ENCODE measurements at regions not wholly inside any gene's neighbourhood (a gene's known extent, or its start where the extent isn't known, plus 50 kb on each side); places are given as distances from the start of the nearest gene placed in this dataset.

- TF ChIP-seq, protein P1, sequence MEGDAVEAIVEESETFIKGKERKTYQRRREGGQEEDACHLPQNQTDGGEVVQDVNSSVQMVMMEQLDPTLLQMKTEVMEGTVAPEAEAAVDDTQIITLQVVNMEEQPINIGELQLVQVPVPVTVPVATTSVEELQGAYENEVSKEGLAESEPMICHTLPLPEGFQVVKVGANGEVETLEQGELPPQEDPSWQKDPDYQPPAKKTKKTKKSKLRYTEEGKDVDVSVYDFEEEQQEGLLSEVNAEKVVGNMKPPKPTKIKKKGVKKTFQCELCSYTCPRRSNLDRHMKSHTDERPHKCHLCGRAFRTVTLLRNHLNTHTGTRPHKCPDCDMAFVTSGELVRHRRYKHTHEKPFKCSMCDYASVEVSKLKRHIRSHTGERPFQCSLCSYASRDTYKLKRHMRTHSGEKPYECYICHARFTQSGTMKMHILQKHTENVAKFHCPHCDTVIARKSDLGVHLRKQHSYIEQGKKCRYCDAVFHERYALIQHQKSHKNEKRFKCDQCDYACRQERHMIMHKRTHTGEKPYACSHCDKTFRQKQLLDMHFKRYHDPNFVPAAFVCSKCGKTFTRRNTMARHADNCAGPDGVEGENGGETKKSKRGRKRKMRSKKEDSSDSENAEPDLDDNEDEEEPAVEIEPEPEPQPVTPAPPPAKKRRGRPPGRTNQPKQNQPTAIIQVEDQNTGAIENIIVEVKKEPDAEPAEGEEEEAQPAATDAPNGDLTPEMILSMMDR (IDR thresholded peaks at IDR 0.05; ENCODE audit: insufficient read depth, low read depth, low read length, missing control alignments) = no peak
Measured at GRCh38 chr2:62415019-62415431, 91.0 kb downstream of the TMEM17 start.

GRCh38 chr2:62413116-62413663 is 92.8 kb downstream of the TMEM17 start:
- H3K4me3 ChIP-seq (ENCODE audit: low read depth, low read length) = no peak overlapping the region
- DNase-seq (ENCODE audit: low read depth) = no peak
- TF ChIP-seq, protein P1 (IDR thresholded peaks at IDR 0.05; ENCODE audit: insufficient read depth, low read depth, low read length, missing control alignments) = no peak

More at GRCh38 chr2:62415019-62415431, 91.0 kb downstream of the TMEM17 start:
- DNase-seq (ENCODE audit: low read depth) = peak; percentile 92
- peak overlapping the region; percentile 46 for H3K4me3 ChIP-seq (ENCODE audit: low read depth, low read length)

GRCh38 chr2:62412347-62412742 is 93.7 kb downstream of the TMEM17 start:
- no peak overlapping the region for H3K4me3 ChIP-seq (ENCODE audit: low read depth, low read length)
- DNase-seq (ENCODE audit: low read depth) = no peak
- TF ChIP-seq, protein P1 (IDR thresholded peaks at IDR 0.05; ENCODE audit: insufficient read depth, low read depth, low read length, missing control alignments) = no peak

- H3K4me3 ChIP-seq (ENCODE audit: low read depth, low read length) = no peak overlapping the region
- TF ChIP-seq, protein P1 (IDR thresholded peaks at IDR 0.05; ENCODE audit: insufficient read depth, low read depth, low read length, missing control alignments) = no peak
- no peak for DNase-seq (ENCODE audit: low read depth)
Measured at GRCh38 chr2:62410926-62411456, 95.0 kb downstream of the TMEM17 start.

- H3K4me3 ChIP-seq (ENCODE audit: low read depth, low read length) = no peak overlapping the region
- TF ChIP-seq, protein P1 (IDR thresholded peaks at IDR 0.05; ENCODE audit: insufficient read depth, low read depth, low read length, missing control alignments) = peak; percentile 50
- peak; percentile 63 for DNase-seq (ENCODE audit: low read depth)
Measured at GRCh38 chr2:62410015-62410453, 96.0 kb downstream of the TMEM17 start.

GRCh38 chr2:62409442-62409841 is 96.6 kb downstream of the TMEM17 start:
- H3K4me3 ChIP-seq (ENCODE audit: low read depth, low read length) = no peak overlapping the region
- TF ChIP-seq, protein P1 (IDR thresholded peaks at IDR 0.05; ENCODE audit: insufficient read depth, low read depth, low read length, missing control alignments) = no peak
- peak; percentile 29 for DNase-seq (ENCODE audit: low read depth)

DNA sequence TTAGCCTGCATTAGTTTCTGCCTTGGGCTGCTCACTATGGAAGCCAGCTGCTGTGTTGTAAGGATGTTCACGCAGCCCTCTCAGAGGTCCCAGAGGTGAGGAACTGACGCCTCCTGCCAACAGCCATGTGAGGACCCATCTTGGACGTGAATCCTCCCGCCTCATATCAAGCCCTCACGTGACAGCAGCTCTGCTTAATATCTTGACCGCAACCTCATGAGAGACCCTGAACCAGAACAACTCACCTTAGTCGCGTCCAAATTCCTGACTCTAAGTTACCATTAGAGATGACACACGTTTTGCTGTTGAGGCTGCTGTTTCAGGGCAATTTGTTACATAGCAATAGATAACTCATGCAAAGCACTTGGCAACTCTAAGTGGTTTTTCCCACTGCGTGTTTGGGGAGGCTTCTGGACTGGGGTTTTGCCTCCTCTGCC is 97.7 kb downstream of the TMEM17 start:
- no peak overlapping the region for H3K4me3 ChIP-seq (ENCODE audit: low read depth, low read length)
- TF ChIP-seq, protein P1 (IDR thresholded peaks at IDR 0.05; ENCODE audit: insufficient read depth, low read depth, low read length, missing control alignments) = no peak
- DNase-seq (ENCODE audit: low read depth) = no peak

Measured in GM12865 (cell line).